ENCODE measurements at regions not wholly inside any gene's neighbourhood (a gene's known extent, or its start where the extent isn't known, plus 50 kb on each side); places are given as distances from the start of the nearest gene placed in this dataset.

DNA sequence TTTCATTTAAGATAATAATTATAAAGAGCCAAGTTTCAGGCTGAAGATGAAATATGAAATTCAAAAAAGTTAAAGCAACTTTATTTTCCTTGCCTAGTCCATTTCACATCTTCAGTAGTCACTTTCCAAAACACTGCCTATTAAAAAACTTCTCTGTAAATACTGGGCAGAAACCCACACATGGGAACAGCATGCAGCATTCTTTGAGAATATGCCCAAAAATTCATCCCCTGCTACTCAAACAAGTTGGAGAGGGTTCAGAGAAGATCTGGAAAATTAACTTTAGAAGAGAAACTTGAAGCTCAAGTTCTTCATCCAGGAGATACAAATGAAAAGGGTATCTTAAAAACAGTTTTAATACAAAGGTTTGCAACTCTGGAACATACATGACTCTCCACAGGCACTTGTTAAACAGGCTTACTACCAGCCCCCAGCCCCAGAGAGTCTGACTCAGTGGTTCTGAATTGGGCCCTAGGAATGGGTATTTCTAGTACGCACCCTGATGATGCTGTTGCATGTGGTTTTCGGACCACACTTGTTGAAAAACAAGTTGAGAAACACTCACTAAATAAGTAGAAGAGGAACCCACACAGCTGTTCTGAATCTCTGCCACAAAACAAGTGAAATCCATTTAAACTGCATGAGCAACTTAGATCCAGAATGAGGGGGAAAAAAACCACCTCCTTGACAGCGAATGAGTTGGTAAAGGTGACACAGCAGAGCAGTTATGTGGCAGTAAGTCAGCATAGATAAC is 329.1 kb downstream of the SATB2 start:
- TF ChIP-seq CTCF (IDR thresholded peaks at IDR 0.05) (no peak), POLR2A (IDR thresholded peaks at IDR 0.05) (no peak)

All from suprapubic skin (tissue), 3 donors.